DMS79 (cell line): ENCODE measurements at regions not wholly inside any gene's neighbourhood (a gene's known extent, or its start where the extent isn't known, plus 50 kb on each side); places are given as distances from the start of the nearest gene placed in this dataset.
A peak's percentile ranks its signal among the peaks of the same experiment; 100 is the strongest.
"Not testable (repeated sequence)": the region's sequence is repeated elsewhere in the genome, so short reads cannot be mapped to it uniquely, and the experiment has no call there.

Experiments
- DNase-seq: peaks from one replicate; lab custom pipeline; 2025; lab: John Stamatoyannopoulos, UW

- DNase-seq = no peak
Observed at GRCh38 chr22:19599626-19600243, 75.5 kb upstream of the CLDN5 start.

GRCh38 chr22:19603346-19603745 lies 79.1 kb upstream of the CLDN5 start:
- not testable (repeated sequence) for DNase-seq

GRCh38 chr22:19603767-19604166 lies 79.6 kb upstream of the CLDN5 start:
- DNase-seq = no peak

- no peak for DNase-seq
Observed at GRCh38 chr22:19604711-19605268, 80.6 kb upstream of the CLDN5 start.

GRCh38 chr22:19605508-19606331 lies 81.5 kb upstream of the CLDN5 start:
- no peak for DNase-seq

GRCh38 chr22:19606332-19607191 lies 82.4 kb upstream of the CLDN5 start:
- no peak for DNase-seq

- peak; percentile 16 for DNase-seq
Observed at GRCh38 chr22:19607192-19608002, 83.2 kb upstream of the CLDN5 start.

GRCh38 chr22:19608003-19608690 lies 83.9 kb upstream of the CLDN5 start:
- no peak for DNase-seq

GRCh38 chr22:19609753-19610152 lies 85.5 kb upstream of the CLDN5 start:
- DNase-seq = not testable (repeated sequence)

GRCh38 chr22:19610518-19611253 lies 86.5 kb upstream of the CLDN5 start:
- DNase-seq = no peak

GRCh38 chr22:19611590-19611989 lies 87.4 kb upstream of the CLDN5 start:
- DNase-seq = no peak

GRCh38 chr22:19612866-19613572 lies 88.8 kb upstream of the CLDN5 start:
- no peak for DNase-seq

- no peak for DNase-seq
Observed at GRCh38 chr22:19614536-19614863, 90.3 kb upstream of the CLDN5 start.

- DNase-seq = no peak
Observed at GRCh38 chr22:19615001-19615461, 90.8 kb upstream of the CLDN5 start.

GRCh38 chr22:19615867-19616581 lies 91.8 kb upstream of the CLDN5 start:
- DNase-seq = no peak

GRCh38 chr22:19619144-19620009 lies 94.9 kb upstream of the SEPTIN5 start:
- no peak for DNase-seq

- DNase-seq = peak; percentile 17
Observed at GRCh38 chr22:19620742-19621371, 93.4 kb upstream of the SEPTIN5 start.
